Fibroblast of the aortic adventitia (primary cell): ENCODE measurements at regions not wholly inside any gene's neighbourhood (a gene's known extent, or its start where the extent isn't known, plus 50 kb on each side); places are given as distances from the start of the nearest gene placed in this dataset.
A peak's percentile ranks its signal among the peaks of the same experiment; 100 is the strongest.

Experiments used
- DNase-seq: peaks from one replicate; pipeline ENCODE4 v3.0.0-alpha.2; 2010; ENCODE audit warnings: low read depth
- H3K4me3 ChIP-seq: 2 replicates; pipeline ENCODE4 v1.5.1; 2011; ENCODE audit warnings: low read depth, mild to moderate bottlenecking, control low read depth, low read length, moderate library complexity
- CTCF ChIP-seq: IDR thresholded peaks from 2 replicates; pipeline ENCODE4 v1.5.1; 2011; ENCODE audit warnings: mild to moderate bottlenecking, low read length, control low read depth, inconsistent platforms; ENCODE audit not compliant: insufficient read depth

DNA sequence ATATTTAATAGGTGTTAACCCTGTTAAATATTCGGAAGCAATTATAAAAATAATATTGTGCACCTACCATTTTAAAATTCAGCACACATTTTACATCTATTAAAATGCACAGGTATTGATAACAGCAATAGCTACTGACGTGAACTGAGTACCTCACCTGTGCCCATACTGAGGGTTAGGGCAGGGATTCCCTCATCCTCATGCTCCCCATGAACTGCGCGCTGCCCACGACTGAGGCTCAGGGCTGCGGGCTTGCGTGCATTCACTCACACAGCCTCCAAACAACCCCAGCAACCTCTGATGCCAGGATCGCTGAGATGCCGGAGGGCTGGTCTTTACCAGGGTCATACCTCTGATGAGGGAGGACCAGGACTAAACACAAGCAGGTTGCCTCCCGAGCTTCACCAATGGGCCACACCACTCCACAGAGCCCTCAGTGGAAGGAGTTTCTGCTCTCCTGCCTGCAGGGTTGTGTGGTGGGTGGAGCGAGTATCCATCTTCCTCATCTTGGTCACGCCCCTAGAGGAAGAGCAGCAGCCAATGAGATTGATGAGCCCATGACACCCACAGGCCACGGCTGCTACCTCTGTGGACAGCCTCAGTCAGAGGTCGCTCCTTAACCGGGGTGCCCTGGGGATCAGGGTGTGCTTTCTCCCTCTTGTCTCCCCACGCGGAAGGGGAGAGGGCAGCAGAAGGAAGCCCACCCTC lies 478.3 kb downstream of the TNS3 start:
- no peak overlapping the region for H3K4me3 ChIP-seq
- TF ChIP-seq CTCF = no peak
- DNase-seq = no peak

- no peak for DNase-seq
- H3K4me3 ChIP-seq = no peak overlapping the region
- TF ChIP-seq CTCF = no peak
These were observed 479.5 kb downstream of the TNS3 start for GRCh38 chr7:47102331-47102841.

GRCh38 chr7:47100817-47101435 lies 481.0 kb downstream of the TNS3 start:
- peak; percentile 61 for DNase-seq
- no peak overlapping the region for H3K4me3 ChIP-seq
- peak; percentile 61 for TF ChIP-seq CTCF

- no peak for DNase-seq
- no peak overlapping the region for H3K4me3 ChIP-seq
- no peak for TF ChIP-seq CTCF
These were observed 481.6 kb downstream of the TNS3 start for GRCh38 chr7:47100148-47100816.

DNA sequence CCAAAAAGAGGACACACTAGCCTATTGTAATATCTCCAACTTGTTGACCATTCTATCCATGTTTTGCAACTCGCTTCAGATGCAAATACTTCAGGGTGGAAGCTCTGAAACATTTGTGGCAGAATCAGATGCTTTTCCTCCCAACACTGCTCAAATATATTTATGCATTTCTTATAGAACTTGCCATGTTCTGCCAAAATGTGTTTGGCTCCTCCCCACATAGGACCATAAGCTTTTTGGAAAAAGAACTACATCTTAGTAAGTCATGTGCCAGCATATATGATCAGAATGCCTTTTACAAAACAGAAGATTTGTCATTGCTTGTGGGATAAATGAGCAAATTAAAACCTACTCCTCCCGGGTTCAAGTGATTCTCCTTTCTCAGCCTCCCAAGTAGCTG lies 484.5 kb downstream of the TNS3 start:
- TF ChIP-seq CTCF = no peak
- no peak for DNase-seq

DNA sequence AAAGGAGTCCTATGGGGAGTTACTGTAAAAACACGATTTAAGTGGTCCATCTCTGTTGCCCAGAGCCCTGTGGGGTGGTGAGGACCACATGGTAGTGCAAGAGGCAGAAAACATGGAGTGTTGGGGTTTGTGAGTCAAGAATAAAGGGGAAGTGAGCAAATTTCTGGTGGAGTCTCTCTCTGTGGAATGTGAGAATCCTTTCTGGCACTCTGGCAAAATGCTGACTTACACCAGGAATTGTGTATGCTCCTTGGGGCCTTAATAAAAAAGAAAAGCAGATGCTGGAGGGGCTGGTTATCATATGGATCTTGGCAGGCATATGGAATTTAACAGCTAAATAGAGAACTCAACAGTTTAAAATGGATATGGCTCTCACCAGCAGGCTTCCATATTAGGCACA lies 486.0 kb downstream of the TNS3 start:
- no peak overlapping the region for H3K4me3 ChIP-seq
- DNase-seq = peak; percentile 25
- TF ChIP-seq CTCF = no peak

More for the DNA sequence above, 484.5 kb downstream of the TNS3 start:
- no peak overlapping the region for H3K4me3 ChIP-seq
